Erythroblast (primary cell): ENCODE measurements at regions not wholly inside any gene's neighbourhood (a gene's known extent, or its start where the extent isn't known, plus 50 kb on each side); places are given as distances from the start of the nearest gene placed in this dataset.

Source experiments
- GATA1 ChIP-seq: IDR thresholded peaks from 2 replicates; pipeline ENCODE4 v1.6.1; 2011; ENCODE audit warnings: low read depth, mild to moderate bottlenecking, control low read depth, low read length, moderate library complexity
- POLR2A ChIP-seq: IDR thresholded peaks from 2 replicates; pipeline ENCODE4 v1.6.1; 2011; ENCODE audit warnings: mild to moderate bottlenecking, low read length

DNA sequence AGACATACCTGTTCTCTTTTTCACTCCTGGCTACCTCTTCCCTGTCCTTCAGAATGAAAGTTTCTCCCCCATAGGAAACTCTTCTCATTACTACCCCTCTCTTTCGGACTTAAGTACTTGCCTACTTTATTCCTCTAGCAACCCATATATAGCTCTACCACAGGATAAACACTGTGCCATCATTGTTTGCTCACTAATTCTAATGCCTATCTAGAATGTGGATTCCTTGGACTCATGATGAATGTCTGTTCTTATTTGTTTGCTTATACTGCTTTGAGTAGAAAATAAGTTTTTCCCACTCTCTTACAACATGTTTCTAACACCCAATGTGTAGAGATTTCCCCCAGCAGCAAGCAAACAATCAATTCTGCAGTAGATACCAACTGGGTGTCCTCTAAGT lies 1094.9 kb downstream of the SLC6A15 start:
- TF ChIP-seq POLR2A (no peak), GATA1 (no peak)
